ENCODE measurements at regions not wholly inside any gene's neighbourhood (a gene's known extent, or its start where the extent isn't known, plus 50 kb on each side); places are given as distances from the start of the nearest gene placed in this dataset.

GRCh38 chr9:118612201-118612600 is 757.0 kb downstream of the BRINP1 start:
- Histone ChIP-seq H4K8ac (replicated peaks; ENCODE audit: insufficient read length, low read depth, low read length) (no peak overlapping the region), H3K79me1 (ENCODE audit: insufficient read depth, low read depth, low read length, poor library complexity, severe bottlenecking) (no peaks in the 10 kb centered on the region), H3T11ph (ENCODE audit: low read length) (no peak overlapping the region), H3K4ac (ENCODE audit: low read depth, low read length) (no peak overlapping the region), H2BK20ac (ENCODE audit: low read depth, low read length, poor library complexity, severe bottlenecking) (no peak overlapping the region), H3K4me2 (ENCODE audit: insufficient read depth, insufficient read length, low read length) (no peak overlapping the region), H2BK12ac (ENCODE audit: insufficient read length, low read depth, low read length) (no peak overlapping the region), H2AK5ac (ENCODE audit: insufficient read length, low read length) (no peak overlapping the region), H3K23ac (ENCODE audit: insufficient read length, low read depth, low read length) (no peak overlapping the region), H3K18ac (ENCODE audit: insufficient read length, low read depth, low read length) (no peak overlapping the region), H4K91ac (ENCODE audit: insufficient read length, low read depth, low read length) (no peak overlapping the region), H3K9ac (ENCODE audit: extremely low read depth, insufficient read length, low read length) (no peak overlapping the region), H2BK15ac (ENCODE audit: low read depth, low read length) (no peak overlapping the region), H3K27me3 (ENCODE audit: insufficient read depth, low read length) (no peaks in the 10 kb centered on the region), H3K27ac (ENCODE audit: insufficient read length, low read depth, low read length) (no peak overlapping the region), H4K20me1 (ENCODE audit: control insufficient read depth, insufficient read depth, insufficient read length) (no peaks in the 10 kb centered on the region), H3K9me3 (ENCODE audit: control insufficient read depth, low read depth, low read length) (no peaks in the 10 kb centered on the region), H2AFZ (ENCODE audit: low read length) (no peak overlapping the region), H4K5ac (ENCODE audit: insufficient read length, low read depth, low read length) (no peak overlapping the region), H3K56ac (ENCODE audit: insufficient read length, low read depth, low read length) (no peak overlapping the region), H3K14ac (ENCODE audit: insufficient read depth, low read length) (no peak overlapping the region), H3K23me2 (ENCODE audit: insufficient read length, low read depth, low read length, poor library complexity, severe bottlenecking) (no peaks in the 10 kb centered on the region), H2BK120ac (ENCODE audit: low read depth, low read length, poor library complexity, severe bottlenecking) (no peak overlapping the region), H3K79me2 (ENCODE audit: insufficient read depth, low read length) (no peaks in the 10 kb centered on the region), H2BK5ac (ENCODE audit: insufficient read length, low read length) (no peak overlapping the region), H3K4me1 (ENCODE audit: insufficient read depth, low read length) (no peaks in the 10 kb centered on the region)
- H3K9me3 Mint-ChIP-seq = peaks cover 4% of the 10 kb centered on the region in 2 experiments; a peak in 4 of 5 replicates
- no peak overlapping the region for H3K4me3 Mint-ChIP-seq
- no CpG with 5 or more reads among the region's 3 CpGs for WGBS (ENCODE audit: extremely low coverage, insufficient read length, low lambda C conversion rate)
- TF ChIP-seq, protein P1, sequence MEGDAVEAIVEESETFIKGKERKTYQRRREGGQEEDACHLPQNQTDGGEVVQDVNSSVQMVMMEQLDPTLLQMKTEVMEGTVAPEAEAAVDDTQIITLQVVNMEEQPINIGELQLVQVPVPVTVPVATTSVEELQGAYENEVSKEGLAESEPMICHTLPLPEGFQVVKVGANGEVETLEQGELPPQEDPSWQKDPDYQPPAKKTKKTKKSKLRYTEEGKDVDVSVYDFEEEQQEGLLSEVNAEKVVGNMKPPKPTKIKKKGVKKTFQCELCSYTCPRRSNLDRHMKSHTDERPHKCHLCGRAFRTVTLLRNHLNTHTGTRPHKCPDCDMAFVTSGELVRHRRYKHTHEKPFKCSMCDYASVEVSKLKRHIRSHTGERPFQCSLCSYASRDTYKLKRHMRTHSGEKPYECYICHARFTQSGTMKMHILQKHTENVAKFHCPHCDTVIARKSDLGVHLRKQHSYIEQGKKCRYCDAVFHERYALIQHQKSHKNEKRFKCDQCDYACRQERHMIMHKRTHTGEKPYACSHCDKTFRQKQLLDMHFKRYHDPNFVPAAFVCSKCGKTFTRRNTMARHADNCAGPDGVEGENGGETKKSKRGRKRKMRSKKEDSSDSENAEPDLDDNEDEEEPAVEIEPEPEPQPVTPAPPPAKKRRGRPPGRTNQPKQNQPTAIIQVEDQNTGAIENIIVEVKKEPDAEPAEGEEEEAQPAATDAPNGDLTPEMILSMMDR (conservative IDR thresholded peaks at IDR 0.05) = no peak
- no peak overlapping the region; a peak in 1 of 7 replicates for H3K27ac Mint-ChIP-seq
- no peak for DNase-seq
- no peaks in the 10 kb centered on the region for H3K27me3 Mint-ChIP-seq (ENCODE audit: low read depth)
- H3K4me1 Mint-ChIP-seq = no peaks in the 10 kb centered on the region
- H3K36me3 Mint-ChIP-seq (ENCODE audit: insufficient read depth in 1 of 3, low read depth in 3 of 3) = no peaks in the 10 kb centered on the region

Measured in H9 (cell line).